GM18873 (cell line): ENCODE measurements at regions not wholly inside any gene's neighbourhood (a gene's known extent, or its start where the extent isn't known, plus 50 kb on each side); places are given as distances from the start of the nearest gene placed in this dataset.

Source experiments
- ATAC-seq: cut with Tn5 transposase; IDR thresholded peaks from one replicate; pipeline ENCODE4 v1.9.1; 2021; ENCODE audit warnings: mild to moderate bottlenecking, moderate library complexity, moderate number of reproducible peaks; ENCODE audit not compliant: unreplicated experiment, low FRiP score

DNA sequence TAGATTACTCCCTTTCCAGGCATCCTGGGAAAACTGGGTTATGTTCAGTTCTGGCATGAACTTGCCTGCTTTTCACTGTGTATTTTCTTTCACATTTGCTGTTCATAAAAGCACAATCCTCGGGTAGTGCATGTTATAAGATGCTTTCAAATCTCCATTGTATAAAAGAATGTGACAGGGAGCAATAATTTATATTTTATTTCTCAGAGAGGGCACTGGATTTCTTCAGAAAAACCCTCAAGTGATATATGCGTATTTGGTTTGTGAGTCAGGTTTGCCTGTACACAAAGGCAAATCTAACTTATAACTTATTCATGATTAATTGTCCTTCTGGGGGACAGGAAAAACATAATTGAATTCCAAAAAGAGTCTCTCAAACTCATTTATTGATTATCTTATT is 440.7 kb upstream of the MMADHC start:
- no peak for ATAC-seq

DNA sequence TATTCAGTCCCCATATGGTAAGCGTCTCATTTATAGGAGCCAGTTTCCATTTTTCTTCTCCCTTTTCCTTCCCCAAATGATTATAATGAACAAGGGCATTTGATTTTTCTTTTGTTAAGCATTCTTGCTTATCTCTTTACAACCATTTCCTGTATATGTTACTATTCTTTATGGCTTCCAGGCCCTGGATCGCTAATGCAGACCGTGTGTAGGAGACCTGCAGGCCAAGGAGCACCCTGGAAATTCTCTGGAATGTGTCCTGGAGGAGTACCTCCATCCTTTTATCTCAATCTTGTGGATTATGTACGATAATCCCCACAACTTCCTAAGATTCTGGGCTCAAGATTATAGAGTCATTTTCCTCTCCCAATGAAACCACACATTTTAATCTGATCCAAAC is 439.6 kb upstream of the MMADHC start:
- ATAC-seq: no peak

DNA sequence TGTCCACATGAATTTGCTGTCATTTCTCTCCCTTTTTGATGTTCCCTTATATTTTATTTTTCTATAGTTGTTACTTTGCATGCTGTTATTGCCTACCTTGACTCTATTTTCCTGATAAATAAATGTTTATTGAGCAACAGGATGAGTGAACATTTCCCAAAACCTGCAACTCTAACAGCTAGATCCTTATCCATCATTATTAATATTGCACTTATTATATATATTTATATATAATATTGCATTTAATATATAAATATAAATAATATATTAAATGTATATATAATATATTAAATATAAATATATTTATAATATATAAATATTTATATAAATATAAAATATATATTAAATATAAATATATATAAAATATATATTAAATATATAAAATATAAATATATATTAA is 436.1 kb upstream of the MMADHC start:
- ATAC-seq: no peak

DNA sequence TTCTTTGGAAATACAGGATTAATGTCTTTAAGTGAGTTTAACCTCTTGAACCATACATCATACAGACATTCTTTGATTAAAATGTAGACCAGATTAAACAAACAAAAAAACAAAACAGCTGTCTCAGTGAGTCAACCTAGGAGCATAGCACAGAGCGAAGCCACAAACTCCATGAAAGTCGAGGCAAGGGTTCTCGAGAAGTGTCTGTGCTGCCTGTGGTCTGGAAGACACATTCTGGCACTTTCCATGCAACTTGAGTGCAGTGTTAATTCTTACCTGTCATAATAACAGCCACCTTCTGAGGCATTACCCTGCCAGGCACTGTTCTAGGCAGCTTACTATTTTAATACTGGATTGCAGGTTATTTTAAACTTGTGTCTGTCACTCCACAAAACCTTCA is 435.5 kb upstream of the MMADHC start:
- ATAC-seq: no peak

GRCh38 chr2:150020937-150021673 is 433.5 kb upstream of the MMADHC start:
- ATAC-seq: no peak

- ATAC-seq: no peak
These were observed 432.6 kb upstream of the MMADHC start for GRCh38 chr2:150020221-150020620.

- no peak for ATAC-seq
These were observed 431.5 kb upstream of the MMADHC start for GRCh38 chr2:150019063-150019462.

GRCh38 chr2:150012986-150013385 is 425.4 kb upstream of the MMADHC start:
- ATAC-seq: no peak

- ATAC-seq: no peak
These were observed 423.7 kb upstream of the MMADHC start for GRCh38 chr2:150011161-150011730.

DNA sequence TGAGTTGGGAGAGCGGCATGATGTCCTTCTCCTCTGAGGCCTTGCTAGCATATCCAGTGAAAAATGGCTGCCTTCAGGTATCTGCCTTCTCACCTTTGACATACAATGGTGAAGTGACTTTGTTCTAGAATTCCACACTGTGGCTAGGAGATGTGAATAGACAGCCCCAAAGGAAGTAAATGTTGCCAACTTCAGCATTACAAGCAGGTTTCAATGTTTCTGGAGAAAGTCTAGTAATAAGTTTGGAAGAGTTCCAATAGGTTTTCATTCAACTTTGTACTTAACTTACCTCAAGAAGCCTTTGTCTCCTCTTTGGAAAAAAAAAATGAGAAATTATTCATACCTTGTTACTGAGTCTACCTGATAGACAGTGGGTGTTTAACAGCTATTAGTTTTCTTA is 421.3 kb upstream of the MMADHC start:
- ATAC-seq: no peak

DNA sequence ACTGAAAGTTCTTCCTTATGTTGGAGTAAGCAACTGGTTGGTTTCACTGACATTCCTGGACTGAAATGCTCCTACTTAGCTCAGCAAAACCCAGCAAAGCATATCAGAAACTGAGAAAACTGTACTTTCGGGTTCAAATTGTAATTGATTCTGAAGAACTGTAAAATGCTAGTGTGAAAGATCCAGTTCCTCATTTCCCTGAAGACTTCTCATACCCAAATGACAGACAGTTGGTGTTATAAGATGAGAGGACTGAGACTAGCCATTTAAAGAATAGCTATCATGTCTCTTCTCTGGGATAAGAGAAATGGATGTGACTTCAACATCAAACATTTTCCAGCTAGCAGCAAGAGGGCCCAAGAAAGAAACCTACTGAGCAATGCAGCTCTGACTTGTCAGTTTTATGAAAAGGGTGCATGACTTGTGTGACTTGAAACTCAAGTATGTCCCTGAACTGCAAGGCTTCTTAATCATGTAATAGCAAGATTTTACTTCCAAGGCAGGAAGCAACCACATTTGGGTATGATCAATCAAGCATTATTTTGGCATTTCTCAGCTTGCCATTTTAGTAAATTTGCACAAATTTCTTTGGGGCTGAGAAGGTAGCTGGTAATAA is 420.3 kb upstream of the MMADHC start:
- no peak for ATAC-seq

DNA sequence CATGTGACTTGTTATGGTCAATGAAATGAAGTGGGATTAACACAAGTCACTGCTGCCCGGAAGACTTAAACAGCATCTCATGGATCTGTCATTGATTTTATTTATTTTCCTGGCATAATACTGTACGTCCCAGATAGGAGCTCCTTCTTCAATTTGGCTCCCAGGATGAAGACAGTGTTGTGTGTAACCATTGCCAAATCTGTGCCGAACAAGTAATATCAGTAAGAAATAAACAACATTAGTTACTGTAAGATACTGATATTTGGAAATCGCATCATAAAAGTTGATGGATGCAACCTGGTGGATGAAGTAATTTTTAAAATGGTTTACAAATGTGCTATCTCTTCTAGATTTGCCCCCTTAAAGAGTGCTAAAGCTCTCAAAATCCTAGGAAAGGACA is 419.0 kb upstream of the MMADHC start:
- no peak for ATAC-seq

DNA sequence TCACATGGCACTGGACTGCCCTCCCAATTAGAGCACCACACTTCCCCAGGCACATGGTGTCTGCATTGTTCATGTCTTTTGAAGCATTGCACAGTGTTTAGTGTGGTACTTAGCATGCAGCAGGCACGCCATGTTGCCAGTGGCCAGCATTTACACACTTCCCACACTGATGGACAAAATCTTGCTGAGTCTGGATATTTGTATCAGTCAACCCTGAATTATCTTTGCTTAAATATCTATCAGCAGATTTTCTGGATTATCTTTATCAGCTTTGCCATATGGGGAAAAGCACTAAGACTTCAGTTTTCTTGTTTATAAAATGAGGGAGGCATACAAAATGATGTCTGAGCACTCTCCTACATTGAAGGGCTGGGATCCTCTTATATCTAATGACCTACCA is 416.0 kb upstream of the MMADHC start:
- ATAC-seq: no peak

DNA sequence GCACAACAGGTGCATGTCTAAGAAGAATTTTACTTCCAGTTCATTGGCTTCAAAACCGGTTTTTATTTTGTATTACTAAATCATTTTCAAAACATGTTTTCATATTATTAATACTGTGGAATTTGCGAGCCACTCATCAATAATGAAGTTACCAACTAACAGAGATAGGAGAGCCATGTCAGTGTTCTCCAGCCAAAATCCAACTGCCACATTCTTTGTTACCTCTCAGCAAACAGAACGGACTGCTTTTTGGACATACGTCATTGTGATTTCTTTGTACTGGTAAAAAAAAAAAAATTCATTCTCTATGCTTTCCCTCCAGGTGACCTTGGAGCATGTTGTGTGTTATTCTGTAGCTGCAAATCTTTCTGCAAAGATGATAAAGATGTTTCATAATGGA is 414.2 kb upstream of the MMADHC start:
- no peak for ATAC-seq

- no peak for ATAC-seq
These were observed 409.3 kb upstream of the MMADHC start for GRCh38 chr2:149996901-149997300.

- no peak for ATAC-seq
These were observed 406.6 kb upstream of the MMADHC start for GRCh38 chr2:149994057-149994728.

- ATAC-seq: no peak
These were observed 405.7 kb upstream of the MMADHC start for GRCh38 chr2:149993316-149993715.

DNA sequence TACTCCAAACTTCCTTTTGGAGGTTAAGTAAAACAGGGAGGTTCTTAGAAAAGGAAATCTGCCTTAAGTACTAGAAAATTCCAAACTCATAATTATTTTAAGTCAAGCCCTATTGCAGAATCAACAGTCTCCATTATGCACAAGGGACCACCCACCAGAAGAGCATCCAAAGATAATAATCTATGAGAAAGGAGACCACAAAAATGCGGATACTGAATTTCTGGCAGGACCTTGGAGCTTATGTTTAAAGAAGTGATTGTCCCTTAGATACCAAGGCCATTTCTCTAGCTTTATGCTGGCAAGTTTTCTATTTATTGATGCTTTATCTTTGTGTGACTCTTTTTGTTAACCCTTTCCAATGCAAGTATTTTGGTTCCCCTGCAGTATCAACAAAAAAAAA is 404.0 kb upstream of the MMADHC start:
- no peak for ATAC-seq

DNA sequence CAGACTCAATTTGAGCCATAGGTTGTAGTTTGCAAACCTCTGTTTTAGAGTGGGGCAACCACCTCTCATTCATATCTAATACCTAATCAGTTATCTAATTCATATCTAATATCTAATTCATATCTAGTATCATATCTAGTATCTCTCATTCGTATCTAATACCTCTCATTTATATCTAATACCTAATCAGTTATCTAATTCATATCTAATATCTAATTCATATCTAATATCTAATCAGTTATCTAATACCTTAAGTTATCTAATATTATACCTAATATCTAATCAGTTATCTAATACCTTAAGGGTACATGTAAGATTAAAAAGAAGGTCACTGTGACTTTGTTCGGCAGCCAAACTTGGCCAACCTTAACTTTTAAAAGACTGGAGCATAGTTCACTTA is 403.4 kb upstream of the MMADHC start:
- ATAC-seq: no peak

DNA sequence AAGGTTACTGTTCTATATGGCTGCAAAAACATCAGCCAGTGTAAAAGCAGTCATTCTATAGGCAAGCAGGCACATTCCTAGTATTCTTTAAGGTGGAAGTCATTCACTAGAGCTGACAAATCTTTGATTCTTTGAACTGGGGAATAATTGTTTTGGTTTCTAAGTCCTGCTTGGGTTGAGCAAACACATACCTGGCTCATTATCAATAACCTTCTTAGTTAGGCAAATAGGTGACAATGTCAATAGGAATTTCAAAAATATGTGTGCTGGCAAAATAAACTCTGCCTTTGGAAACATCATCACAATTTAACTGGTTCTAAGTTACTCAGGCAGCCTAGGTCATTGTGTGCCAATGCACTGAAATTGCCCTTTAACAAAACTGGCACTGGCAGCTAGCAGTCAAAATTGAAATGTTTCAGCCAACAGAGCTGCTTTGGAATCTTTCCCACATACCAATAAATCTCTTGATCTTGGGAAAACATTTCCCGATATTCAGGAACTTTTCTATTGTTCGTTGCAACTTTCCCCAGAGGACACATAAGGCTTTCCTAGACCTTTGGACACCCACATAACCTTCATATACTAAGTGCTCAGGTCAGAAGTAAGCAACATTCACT is 402.0 kb upstream of the MMADHC start:
- no peak for ATAC-seq

- ATAC-seq: no peak
These were observed 400.8 kb upstream of the MMADHC start for GRCh38 chr2:149988361-149988760.
